HG02852 (cell line): ENCODE measurements at regions not wholly inside any gene's neighbourhood (a gene's known extent, or its start where the extent isn't known, plus 50 kb on each side); places are given as distances from the start of the nearest gene placed in this dataset.

Source experiments
- ATAC-seq: cut with Tn5 transposase; IDR thresholded peaks from one replicate; pipeline ENCODE4 v1.9.1; 2021; ENCODE audit warnings: mild to moderate bottlenecking, moderate library complexity; ENCODE audit not compliant: unreplicated experiment

- ATAC-seq = no peak
Observed at GRCh38 chr2:151087377-151087776, 174.3 kb downstream of the RBM43 start.

GRCh38 chr2:151085181-151085611 lies 176.5 kb downstream of the RBM43 start:
- no peak for ATAC-seq

- no peak for ATAC-seq
Observed at GRCh38 chr2:151083856-151084795, 177.5 kb downstream of the RBM43 start.

- no peak for ATAC-seq
Observed at GRCh38 chr2:151078889-151079288, 182.8 kb downstream of the RBM43 start.

- no peak for ATAC-seq
Observed at GRCh38 chr2:151071906-151072305, 189.8 kb downstream of the RBM43 start.

GRCh38 chr2:151071382-151071781 lies 190.3 kb downstream of the RBM43 start:
- no peak for ATAC-seq

GRCh38 chr2:151070253-151070652 lies 191.4 kb downstream of the RBM43 start:
- no peak for ATAC-seq

GRCh38 chr2:151067658-151068369 lies 193.8 kb downstream of the RBM43 start:
- ATAC-seq = no peak

GRCh38 chr2:151063271-151063670 lies 198.4 kb downstream of the RBM43 start:
- ATAC-seq = no peak

- ATAC-seq = no peak
Observed at GRCh38 chr2:151060287-151060686, 201.4 kb downstream of the RBM43 start.

GRCh38 chr2:151056870-151057269 lies 204.8 kb downstream of the RBM43 start:
- ATAC-seq = no peak

- no peak for ATAC-seq
Observed at GRCh38 chr2:151053661-151053990, 208.0 kb downstream of the RBM43 start.

GRCh38 chr2:151052850-151053660 lies 208.6 kb downstream of the RBM43 start:
- ATAC-seq = no peak

GRCh38 chr2:151051574-151052220 lies 210.0 kb downstream of the RBM43 start:
- peak; percentile 88 for ATAC-seq

- no peak for ATAC-seq
Observed at GRCh38 chr2:151049746-151050145, 211.9 kb downstream of the RBM43 start.

GRCh38 chr2:151048331-151049054 lies 213.2 kb downstream of the RBM43 start:
- no peak for ATAC-seq

- ATAC-seq = no peak
Observed at GRCh38 chr2:151043484-151043883, 218.2 kb downstream of the RBM43 start.

- no peak for ATAC-seq
Observed at GRCh38 chr2:151042964-151043363, 218.7 kb downstream of the RBM43 start.

- no peak for ATAC-seq
Observed at GRCh38 chr2:151040039-151040438, 221.6 kb downstream of the RBM43 start.

GRCh38 chr2:151038516-151038915 lies 223.1 kb downstream of the RBM43 start:
- ATAC-seq = no peak
